GM19397 (cell line): ENCODE measurements at regions not wholly inside any gene's neighbourhood (a gene's known extent, or its start where the extent isn't known, plus 50 kb on each side); places are given as distances from the start of the nearest gene placed in this dataset.

Source experiments
- ATAC-seq: cut with Tn5 transposase; IDR thresholded peaks from one replicate; pipeline ENCODE4 v1.9.1; 2021; ENCODE audit warnings: mild to moderate bottlenecking, moderate library complexity; ENCODE audit not compliant: unreplicated experiment

GRCh38 chr3:82054849-82055248 is 293.4 kb upstream of the GBE1 start:
- no peak for ATAC-seq

- no peak for ATAC-seq
Measured at GRCh38 chr3:82053236-82053635, 291.8 kb upstream of the GBE1 start.

- no peak for ATAC-seq
Measured at GRCh38 chr3:82050382-82050781, 288.9 kb upstream of the GBE1 start.

GRCh38 chr3:82048711-82049110 is 287.3 kb upstream of the GBE1 start:
- no peak for ATAC-seq

- no peak for ATAC-seq
Measured at GRCh38 chr3:82044930-82045705, 283.7 kb upstream of the GBE1 start.

GRCh38 chr3:82038556-82038955 is 277.1 kb upstream of the GBE1 start:
- ATAC-seq: no peak

- no peak for ATAC-seq
Measured at GRCh38 chr3:82033186-82033585, 271.7 kb upstream of the GBE1 start.

GRCh38 chr3:82031596-82031995 is 270.2 kb upstream of the GBE1 start:
- no peak for ATAC-seq

GRCh38 chr3:82030916-82031315 is 269.5 kb upstream of the GBE1 start:
- no peak for ATAC-seq

GRCh38 chr3:82022836-82023235 is 261.4 kb upstream of the GBE1 start:
- no peak for ATAC-seq

- ATAC-seq: no peak
Measured at GRCh38 chr3:82020282-82020681, 258.8 kb upstream of the GBE1 start.

- no peak for ATAC-seq
Measured at GRCh38 chr3:82015241-82015640, 253.8 kb upstream of the GBE1 start.

GRCh38 chr3:82012775-82013174 is 251.3 kb upstream of the GBE1 start:
- ATAC-seq: no peak

- no peak for ATAC-seq
Measured at GRCh38 chr3:82011336-82011735, 249.9 kb upstream of the GBE1 start.

GRCh38 chr3:82005266-82005665 is 243.8 kb upstream of the GBE1 start:
- ATAC-seq: no peak

GRCh38 chr3:82004266-82004665 is 242.8 kb upstream of the GBE1 start:
- ATAC-seq: no peak

GRCh38 chr3:82002986-82003642 is 241.7 kb upstream of the GBE1 start:
- no peak for ATAC-seq

- ATAC-seq: no peak
Measured at GRCh38 chr3:82002491-82002890, 241.0 kb upstream of the GBE1 start.

- ATAC-seq: no peak
Measured at GRCh38 chr3:82001276-82001923, 240.0 kb upstream of the GBE1 start.

GRCh38 chr3:82000773-82001172 is 239.3 kb upstream of the GBE1 start:
- no peak for ATAC-seq

GRCh38 chr3:82000350-82000749 is 238.9 kb upstream of the GBE1 start:
- no peak for ATAC-seq

- no peak for ATAC-seq
Measured at GRCh38 chr3:81998907-81999306, 237.5 kb upstream of the GBE1 start.
